Keratinocyte (primary cell): ENCODE measurements at regions not wholly inside any gene's neighbourhood (a gene's known extent, or its start where the extent isn't known, plus 50 kb on each side); places are given as distances from the start of the nearest gene placed in this dataset.

Source experiments
- DNase-seq: peaks from one replicate; pipeline ENCODE4 v3.0.0-alpha.2; 2011; ENCODE audit warnings: low read depth, missing footprints, low spot score
- FAIRE-seq: peaks from 2 replicates; lab custom pipeline; 2011; peaks lifted over from hg19 to GRCh38; lab: Jason Lieb, UNC
- H2AFZ ChIP-seq: 2 replicates; pipeline ENCODE4 v1.6.0; 2012; ENCODE audit warnings: low read length, control low read depth, inconsistent platforms; ENCODE audit not compliant: control insufficient read depth
- H3K27ac ChIP-seq: 2 replicates; pipeline ENCODE4 v1.5.1; 2011; ENCODE audit warnings: low read length; ENCODE audit not compliant: control insufficient read depth, insufficient read depth
- H3K27me3 ChIP-seq: 3 replicates; pipeline ENCODE4 v1.6.0; 2011; ENCODE audit warnings: low read length; ENCODE audit not compliant: control insufficient read depth, insufficient read depth; ENCODE audit errors: extremely low read depth
- H3K36me3 ChIP-seq, 2 experiments: 2 replicates in 1 of 2; 3 replicates in 1 of 2; pipeline ENCODE4 v1.5.1; 2011; ENCODE audit warnings: low read length in 2 of 2, mild to moderate bottlenecking in 1 of 2; ENCODE audit not compliant: control insufficient read depth in 2 of 2, insufficient read depth in 2 of 2; ENCODE audit errors: extremely low read depth in 1 of 2
- H3K4me1 ChIP-seq: 3 replicates; pipeline ENCODE4 v1.5.1; 2011; ENCODE audit warnings: low read length; ENCODE audit not compliant: control insufficient read depth, insufficient read depth; ENCODE audit errors: extremely low read depth
- H3K4me2 ChIP-seq: 3 replicates; pipeline ENCODE4 v1.6.0; 2011; ENCODE audit warnings: low read depth, low read length; ENCODE audit not compliant: control insufficient read depth, insufficient read depth; ENCODE audit errors: extremely low read depth
- H3K4me3 ChIP-seq, 3 experiments: fragments of 200-600 bp in 1 of 3; sonication (generic) in 1 of 3; 2 replicates in 2 of 3; 3 replicates in 1 of 3; pipeline ENCODE4 v1.5.1; 2011 to 2016; ENCODE audit warnings: low read length in 3 of 3, mild to moderate bottlenecking in 3 of 3, control low read depth in 2 of 3, inconsistent platforms in 1 of 3, low read depth in 1 of 3, mixed read lengths in 1 of 3, mixed run types in 1 of 3, moderate library complexity in 1 of 3; ENCODE audit not compliant: control insufficient read depth in 2 of 3, insufficient read depth in 2 of 3; ENCODE audit errors: extremely low read depth in 1 of 3
- H3K79me2 ChIP-seq: 2 replicates; pipeline ENCODE4 v1.6.0; 2012; ENCODE audit warnings: low read length; ENCODE audit not compliant: control insufficient read depth, insufficient read depth
- H3K9ac ChIP-seq: 3 replicates; pipeline ENCODE4 v1.6.0; 2011; ENCODE audit warnings: low read length; ENCODE audit not compliant: control insufficient read depth, insufficient read depth; ENCODE audit errors: extremely low read depth
- H3K9me1 ChIP-seq: 3 replicates; pipeline ENCODE4 v1.6.0; 2011; ENCODE audit warnings: low read length; ENCODE audit not compliant: control insufficient read depth, insufficient read depth; ENCODE audit errors: extremely low read depth
- H3K9me3 ChIP-seq: 2 replicates; pipeline ENCODE4 v1.5.1; 2012; ENCODE audit warnings: low read depth, low read length; ENCODE audit not compliant: control insufficient read depth
- H4K20me1 ChIP-seq: 3 replicates; pipeline ENCODE4 v1.6.0; 2011; ENCODE audit warnings: low read length; ENCODE audit not compliant: control insufficient read depth, insufficient read depth; ENCODE audit errors: extremely low read depth
- CTCF ChIP-seq, 3 experiments: IDR thresholded peaks in 1 of 3; conservative IDR thresholded peaks in 1 of 3; optimal IDR thresholded peaks in 1 of 3; 2 replicates in 2 of 3; 3 replicates in 1 of 3; pipeline versions ENCODE3 to v1.5.1; 2011; ENCODE audit warnings: low read length in 3 of 3, mild to moderate bottlenecking in 3 of 3, moderate library complexity in 2 of 3, control low read depth in 1 of 3, inconsistent platforms in 1 of 3; ENCODE audit not compliant: insufficient read depth in 2 of 3; ENCODE audit errors: extremely low read depth in 1 of 3
- EZH2 ChIP-seq: IDR thresholded peaks from one replicate; pipeline ENCODE4 v1.6.1; 2012; ENCODE audit warnings: inconsistent platforms, mild to moderate bottlenecking, low read length, moderate library complexity
- dilution Hi-C: fragments of 300-500 bp; cut with MboI; formaldehyde crosslinking; loops from one replicate; pipeline ENCODE4 v1.7.0; 2020; ENCODE audit warnings: low sequenced_read_pairs; ENCODE audit not compliant: extremely low pct_ligation_motif_present

GRCh38 chr2:194907569-194907968 is 749.5 kb upstream of the SLC39A10 start:
- Histone ChIP-seq H3K36me3 (no peaks in the 10 kb centered on the region), H3K4me2 (no peak overlapping the region), H3K4me3 (no peak overlapping the region), H2AFZ (no peak overlapping the region), H3K9me3 (no peaks in the 10 kb centered on the region), H3K79me2 (no peaks in the 10 kb centered on the region), H3K27ac (no peak overlapping the region), H3K27me3 (no peaks in the 10 kb centered on the region), H3K9me1 (no peaks in the 10 kb centered on the region), H4K20me1 (no peaks in the 10 kb centered on the region), H3K4me1 (no peaks in the 10 kb centered on the region), H3K9ac (no peak overlapping the region)
- FAIRE-seq: no peak
- DNase-seq: no peak
- TF ChIP-seq CTCF (optimal IDR thresholded peaks at IDR 0.05 in 1 of 3, IDR thresholded peaks at IDR 0.05 in 1 of 3, conservative IDR thresholded peaks at IDR 0.05 in 1 of 3; ENCODE audit: extremely low read depth in 1 of 3, insufficient read depth in 2 of 3, low read length in 3 of 3): no peak
- TF ChIP-seq EZH2: no peak
- dilution Hi-C loops: no loop called here

- FAIRE-seq: no peak
- no peaks in the 10 kb centered on the region for H3K9me1 ChIP-seq
- TF ChIP-seq CTCF (optimal IDR thresholded peaks at IDR 0.05 in 1 of 3, IDR thresholded peaks at IDR 0.05 in 1 of 3, conservative IDR thresholded peaks at IDR 0.05 in 1 of 3; ENCODE audit: extremely low read depth in 1 of 3, insufficient read depth in 2 of 3, low read length in 3 of 3) (no peak), EZH2 (no peak)
Observed at GRCh38 chr2:194896871-194897270, 760.2 kb upstream of the SLC39A10 start.

More at GRCh38 chr2:194896871-194897270, 760.2 kb upstream of the SLC39A10 start:
- Histone ChIP-seq H3K9ac (no peak overlapping the region), H3K27me3 (no peaks in the 10 kb centered on the region), H3K9me3 (no peaks in the 10 kb centered on the region), H3K4me1 (no peaks in the 10 kb centered on the region), H3K27ac (no peak overlapping the region), H3K36me3 (no peaks in the 10 kb centered on the region), H3K4me2 (no peak overlapping the region), H2AFZ (no peak overlapping the region), H3K4me3 (no peak overlapping the region), H3K79me2 (no peaks in the 10 kb centered on the region), H4K20me1 (no peaks in the 10 kb centered on the region)
- DNase-seq: no peak
- dilution Hi-C loops: no loop called here
